GM04504 (cell line): ENCODE measurements at regions not wholly inside any gene's neighbourhood (a gene's known extent, or its start where the extent isn't known, plus 50 kb on each side); places are given as distances from the start of the nearest gene placed in this dataset.

Source experiments
- DNase-seq: peaks from one replicate; pipeline ENCODE4 v3.0.0-alpha.2; 2012; ENCODE audit warnings: low read depth

GRCh38 chr17:69764146-69764545 lies 310.9 kb upstream of the KCNJ16 start:
- no peak for DNase-seq

GRCh38 chr17:69769050-69769449 lies 306.0 kb upstream of the KCNJ16 start:
- DNase-seq, result no peak

- DNase-seq, result no peak
Observed at GRCh38 chr17:69773081-69773480, 301.9 kb upstream of the KCNJ16 start.

GRCh38 chr17:69779378-69780214 lies 295.4 kb upstream of the KCNJ16 start:
- no peak for DNase-seq

- DNase-seq, result no peak
Observed at GRCh38 chr17:69783865-69784264, 291.2 kb upstream of the KCNJ16 start.

- no peak for DNase-seq
Observed at GRCh38 chr17:69788957-69789356, 286.1 kb upstream of the KCNJ16 start.

- DNase-seq, result no peak
Observed at GRCh38 chr17:69796078-69796477, 278.9 kb upstream of the KCNJ16 start.

- DNase-seq, result no peak
Observed at GRCh38 chr17:69800870-69801269, 274.2 kb upstream of the KCNJ16 start.

- DNase-seq, result no peak
Observed at GRCh38 chr17:69801368-69801767, 273.7 kb upstream of the KCNJ16 start.

- DNase-seq, result no peak
Observed at GRCh38 chr17:69802045-69802740, 272.8 kb upstream of the KCNJ16 start.

GRCh38 chr17:69809331-69809730 lies 265.7 kb upstream of the KCNJ16 start:
- DNase-seq, result no peak

GRCh38 chr17:69810326-69810965 lies 264.6 kb upstream of the KCNJ16 start:
- DNase-seq, result no peak

GRCh38 chr17:69812240-69812837 lies 262.7 kb upstream of the KCNJ16 start:
- DNase-seq, result no peak

GRCh38 chr17:69814031-69814430 lies 261.0 kb upstream of the KCNJ16 start:
- no peak for DNase-seq

- DNase-seq, result no peak
Observed at GRCh38 chr17:69815406-69815805, 259.6 kb upstream of the KCNJ16 start.

GRCh38 chr17:69818467-69818866 lies 256.6 kb upstream of the KCNJ16 start:
- no peak for DNase-seq

- peak; percentile 6 for DNase-seq
Observed at GRCh38 chr17:69819316-69820087, 255.5 kb upstream of the KCNJ16 start.

GRCh38 chr17:69820876-69821473 lies 254.1 kb upstream of the KCNJ16 start:
- DNase-seq, result no peak

GRCh38 chr17:69822314-69822875 lies 252.6 kb upstream of the KCNJ16 start:
- DNase-seq, result no peak

GRCh38 chr17:69828087-69828486 lies 246.9 kb upstream of the KCNJ16 start:
- DNase-seq, result peak; percentile 5

- no peak for DNase-seq
Observed at GRCh38 chr17:69834494-69834893, 240.5 kb upstream of the KCNJ16 start.
